ENCODE measurements at regions not wholly inside any gene's neighbourhood (a gene's known extent, or its start where the extent isn't known, plus 50 kb on each side); places are given as distances from the start of the nearest gene placed in this dataset.

- no peaks in the 10 kb centered on the region for H3K9me3 ChIP-seq
- no peaks in the 10 kb centered on the region; the same call in 1 of the 2 replicates for H3K27me3 ChIP-seq
- DNase-seq: no peak
- no peaks in the 10 kb centered on the region for H3K4me1 ChIP-seq
- no peak for TF ChIP-seq CTCF (IDR thresholded peaks at IDR 0.05; ENCODE audit: low read depth, low read length)
- H3K36me3 ChIP-seq: no peaks in the 10 kb centered on the region
- H3K4me3 ChIP-seq (ENCODE audit: low read depth, low read length): no peak overlapping the region
Observed at GRCh38 chr15:88307344-88307743, 50.8 kb upstream of the NTRK3 start.
